Kidney epithelial cell (primary cell): ENCODE measurements at regions not wholly inside any gene's neighbourhood (a gene's known extent, or its start where the extent isn't known, plus 50 kb on each side); places are given as distances from the start of the nearest gene placed in this dataset.
A peak's percentile ranks its signal among the peaks of the same experiment; 100 is the strongest.

ENCODE experiments used
- DNase-seq: peaks from one replicate; pipeline ENCODE4 v3.0.0-alpha.2; 2010; ENCODE audit warnings: low read depth
- H3K27me3 ChIP-seq: 2 replicates; pipeline ENCODE4 v1.6.0; 2011; ENCODE audit warnings: low read length; ENCODE audit not compliant: control insufficient read depth, insufficient read depth
- H3K36me3 ChIP-seq: 2 replicates; pipeline ENCODE4 v1.5.1; 2011; ENCODE audit warnings: low read length; ENCODE audit not compliant: control insufficient read depth, insufficient read depth
- H3K4me3 ChIP-seq: 2 replicates; pipeline ENCODE4 v1.5.1; 2011; ENCODE audit warnings: low read depth, mild to moderate bottlenecking, control low read depth, low read length
- CTCF ChIP-seq: IDR thresholded peaks from 2 replicates; pipeline ENCODE4 v1.5.1; 2011; ENCODE audit warnings: mild to moderate bottlenecking, moderate library complexity, low read length, control low read depth, inconsistent platforms; ENCODE audit not compliant: insufficient read depth, poor library complexity, severe bottlenecking

- H3K36me3 ChIP-seq: no peaks in the 10 kb centered on the region
- H3K4me3 ChIP-seq: no peak overlapping the region
- no peak for TF ChIP-seq CTCF
- peak; percentile 68 for DNase-seq
- no peaks in the 10 kb centered on the region for H3K27me3 ChIP-seq
Observed at GRCh38 chr4:108466936-108467902, 153.2 kb upstream of the RPL34 start.

GRCh38 chr4:108465886-108466500, 154.4 kb upstream of the RPL34 start:
- Histone ChIP-seq H3K36me3 (no peaks in the 10 kb centered on the region), H3K4me3 (no peak overlapping the region), H3K27me3 (no peaks in the 10 kb centered on the region)
- no peak for DNase-seq
- TF ChIP-seq CTCF: no peak

- Histone ChIP-seq H3K4me3 (no peak overlapping the region), H3K36me3 (no peaks in the 10 kb centered on the region), H3K27me3 (no peaks in the 10 kb centered on the region)
- DNase-seq: no peak
- no peak for TF ChIP-seq CTCF
Observed at GRCh38 chr4:108458681-108459080, 161.7 kb upstream of the RPL34 start.

GRCh38 chr4:108454227-108454626, 166.1 kb upstream of the RPL34 start:
- TF ChIP-seq CTCF: no peak
- H3K36me3 ChIP-seq: no peaks in the 10 kb centered on the region
- DNase-seq: no peak
- H3K4me3 ChIP-seq: no peak overlapping the region
- H3K27me3 ChIP-seq: no peaks in the 10 kb centered on the region

- H3K4me3 ChIP-seq: no peak overlapping the region
- no peak for DNase-seq
- H3K36me3 ChIP-seq: no peaks in the 10 kb centered on the region
- TF ChIP-seq CTCF: no peak
- H3K27me3 ChIP-seq: no peaks in the 10 kb centered on the region
Observed at GRCh38 chr4:108453366-108453765, 167.0 kb upstream of the RPL34 start.
